ENCODE measurements at regions not wholly inside any gene's neighbourhood (a gene's known extent, or its start where the extent isn't known, plus 50 kb on each side); places are given as distances from the start of the nearest gene placed in this dataset.
A peak's percentile ranks its signal among the peaks of the same experiment; 100 is the strongest.

GRCh38 chr7:12851841-12852240 lies 164.4 kb downstream of the ARL4A start:
- in situ Hi-C loops (cut with MboI; ENCODE audit: low pct_unique_long_range_greater_than_20kb in 2 of 9, low sequenced_read_pairs in 9 of 9, unreplicated experiment in 9 of 9): no loop called here
- ATAC-seq (replicated peaks in 6 of 8): no peak
- 56 to 100% (median 86%) methylated on average over 1 to 3 of the region's 3 CpGs for WGBS, 10 experiments
- no peak overlapping the region for H3K4me3 ChIP-seq
- no peak overlapping the region for H3K27ac ChIP-seq
- H3K4me1 ChIP-seq (replicated peaks in 1 of 2): no peaks in the 10 kb centered on the region

GRCh38 chr7:12855036-12855435 lies 167.6 kb downstream of the ARL4A start:
- 33 to 100% (median 80%) methylated on average over 1 to 4 of the region's 4 CpGs for WGBS, 10 experiments
- ATAC-seq (replicated peaks in 6 of 8): no peak
- H3K4me3 ChIP-seq: no peak overlapping the region
- no peak overlapping the region for H3K27ac ChIP-seq
- no peaks in the 10 kb centered on the region for H3K4me1 ChIP-seq (replicated peaks in 1 of 2)
- in situ Hi-C loops (cut with MboI; ENCODE audit: low pct_unique_long_range_greater_than_20kb in 2 of 9, low sequenced_read_pairs in 9 of 9, unreplicated experiment in 9 of 9): no loop called here

DNA sequence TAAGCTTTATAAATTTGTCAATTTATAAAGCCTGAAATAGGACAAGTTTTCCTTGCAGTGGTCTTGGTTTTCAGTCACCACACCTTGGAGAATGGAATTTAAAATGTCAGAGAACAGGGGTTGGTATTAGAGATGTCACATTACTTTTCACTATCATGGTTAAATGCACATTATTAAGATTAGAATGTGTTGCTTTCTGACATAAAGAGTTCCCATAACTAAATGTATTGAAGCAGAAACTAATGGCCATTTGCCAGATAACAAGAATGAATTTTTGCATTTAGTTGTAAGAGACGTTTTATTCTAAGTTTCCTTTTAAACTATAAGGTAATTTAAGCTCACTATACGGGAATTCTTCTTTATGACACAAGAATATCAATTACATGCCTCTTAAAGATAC lies 172.3 kb downstream of the ARL4A start:
- in situ Hi-C loops (cut with MboI; ENCODE audit: low pct_unique_long_range_greater_than_20kb in 2 of 9, low sequenced_read_pairs in 9 of 9, unreplicated experiment in 9 of 9): no loop called here
- WGBS, 10 experiments: 13 to 90% (median 84%) methylated on average over 2 of the region's 2 CpGs; no CpG with 5 or more reads in 4 of the 10 experiments
- Histone ChIP-seq H3K4me3 (no peak overlapping the region), H3K27ac (no peak overlapping the region), H3K4me1 (replicated peaks in 1 of 2) (no peaks in the 10 kb centered on the region)
- ATAC-seq (replicated peaks in 6 of 8): no peak

GRCh38 chr7:12861070-12861469 lies 173.6 kb downstream of the ARL4A start:
- in situ Hi-C loops (cut with MboI; ENCODE audit: low pct_unique_long_range_greater_than_20kb in 2 of 9, low sequenced_read_pairs in 9 of 9, unreplicated experiment in 9 of 9): no loop called here
- Histone ChIP-seq H3K4me1 (replicated peaks in 1 of 2) (no peaks in the 10 kb centered on the region), H3K4me3 (no peak overlapping the region), H3K27ac (no peak overlapping the region)
- peak in 1 of 8 experiments; percentile 24 for ATAC-seq (replicated peaks in 6 of 8)
- WGBS, 10 experiments: 17 to 100% (median 53%) methylated on average over 1 to 3 of the region's 3 CpGs; no CpG with 5 or more reads in 3 of the 10 experiments

DNA sequence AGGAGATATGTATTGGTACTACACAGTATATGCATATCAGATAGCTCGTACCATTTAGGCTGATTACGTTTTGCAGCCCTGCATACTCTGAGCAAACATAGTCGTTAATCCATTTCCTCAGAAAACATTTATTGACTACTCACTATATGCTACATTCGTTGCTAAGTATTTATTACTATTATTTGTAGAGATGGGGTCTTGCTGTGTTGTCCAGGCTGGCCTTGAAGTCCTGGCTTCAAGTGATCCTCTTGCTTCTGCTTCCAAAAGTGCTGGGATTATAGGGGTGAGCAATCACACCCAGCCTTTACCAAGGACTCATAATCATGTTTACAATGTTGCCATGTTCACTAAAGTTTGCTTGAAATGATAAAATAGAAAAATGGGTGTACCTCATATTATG lies 174.7 kb downstream of the ARL4A start:
- Histone ChIP-seq H3K27ac (no peak overlapping the region), H3K4me1 (replicated peaks in 1 of 2) (no peaks in the 10 kb centered on the region), H3K4me3 (no peak overlapping the region)
- 15 to 100% (median 50%) methylated on average over 2 to 4 of the region's 4 CpGs; no CpG with 5 or more reads in 3 of the 10 experiments for WGBS, 10 experiments
- ATAC-seq (replicated peaks in 6 of 8): no peak
- in situ Hi-C loops (cut with MboI; ENCODE audit: low pct_unique_long_range_greater_than_20kb in 2 of 9, low sequenced_read_pairs in 9 of 9, unreplicated experiment in 9 of 9): no loop called here

DNA sequence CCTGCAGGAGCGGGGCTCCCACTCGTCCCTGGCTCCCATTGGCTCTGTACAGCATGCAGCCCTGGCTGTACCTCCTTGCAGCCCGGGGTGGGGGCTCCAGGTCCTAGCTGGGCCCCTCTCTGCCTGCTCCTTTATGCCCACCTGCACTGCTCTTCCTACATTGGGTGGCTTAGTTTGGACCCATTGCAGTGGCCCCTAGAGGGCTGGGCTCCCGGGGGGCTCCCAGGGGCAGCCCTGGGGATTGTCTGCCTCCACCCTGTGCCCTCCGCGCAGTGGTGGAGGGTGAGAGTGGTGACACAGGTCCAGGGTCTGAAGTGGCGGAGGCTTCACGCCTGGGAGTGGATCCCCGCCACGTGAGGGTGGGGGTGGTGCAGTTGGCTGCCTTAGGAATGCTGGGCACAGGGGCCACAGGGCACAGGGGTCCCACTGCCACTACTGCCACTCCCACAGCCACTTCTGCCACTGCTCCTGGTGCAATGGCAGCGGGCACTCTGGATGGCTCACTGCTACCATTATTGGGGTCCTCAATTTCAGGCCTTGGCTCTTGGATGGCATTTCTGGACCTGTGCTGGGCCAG lies 177.1 kb downstream of the ARL4A start:
- in situ Hi-C loops (cut with MboI; ENCODE audit: low pct_unique_long_range_greater_than_20kb in 2 of 9, low sequenced_read_pairs in 9 of 9, unreplicated experiment in 9 of 9): no loop called here
- Histone ChIP-seq H3K4me1 (replicated peaks in 1 of 2) (no peaks in the 10 kb centered on the region), H3K27ac (no peak overlapping the region), H3K4me3 (no peak overlapping the region)
- no peak for ATAC-seq (replicated peaks in 6 of 8)
- 60 to 95% methylated on average over 1 to 4 of the region's 11 CpGs; no CpG with 5 or more reads in 8 of the 10 experiments for WGBS, 10 experiments

GRCh38 chr7:12865593-12865992 lies 178.2 kb downstream of the ARL4A start:
- Histone ChIP-seq H3K27ac (no peak overlapping the region), H3K4me1 (replicated peaks in 1 of 2) (no peaks in the 10 kb centered on the region), H3K4me3 (no peak overlapping the region)
- ATAC-seq (replicated peaks in 6 of 8): no peak
- WGBS, 10 experiments: 40 to 100% (median 94%) methylated on average over 1 to 2 of the region's 2 CpGs; no CpG with 5 or more reads in 5 of the 10 experiments
- in situ Hi-C loops (cut with MboI; ENCODE audit: low pct_unique_long_range_greater_than_20kb in 2 of 9, low sequenced_read_pairs in 9 of 9, unreplicated experiment in 9 of 9): no loop called here

GRCh38 chr7:12866207-12866606 lies 178.8 kb downstream of the ARL4A start:
- Histone ChIP-seq H3K4me1 (replicated peaks in 1 of 2) (no peaks in the 10 kb centered on the region), H3K4me3 (no peak overlapping the region), H3K27ac (no peak overlapping the region)
- in situ Hi-C loops (cut with MboI; ENCODE audit: low pct_unique_long_range_greater_than_20kb in 2 of 9, low sequenced_read_pairs in 9 of 9, unreplicated experiment in 9 of 9): no loop called here
- ATAC-seq (replicated peaks in 6 of 8): no peak
- 29 to 72% (median 65%) methylated on average over 2 to 4 of the region's 4 CpGs; no CpG with 5 or more reads in 1 of the 10 experiments for WGBS, 10 experiments

DNA sequence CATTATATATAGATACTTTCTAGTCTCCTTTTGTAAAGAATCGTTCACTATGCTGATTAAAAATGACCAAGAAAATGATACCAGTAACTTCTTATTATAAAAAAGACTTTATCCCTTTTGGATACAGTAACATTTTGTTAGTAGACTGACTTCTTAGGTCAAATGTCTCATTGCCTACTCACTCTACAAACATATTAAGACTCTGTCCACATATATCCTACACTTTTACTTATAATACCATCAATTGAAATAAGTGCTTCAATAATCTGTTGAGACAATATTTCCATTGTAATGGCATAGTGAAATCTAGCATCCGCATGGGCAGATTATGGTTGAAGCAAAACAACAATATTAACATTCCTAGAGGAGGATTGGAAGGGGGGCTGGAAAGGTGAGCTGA lies 180.6 kb downstream of the ARL4A start:
- ATAC-seq (replicated peaks in 6 of 8): no peak

GRCh38 chr7:12870219-12870618 lies 182.8 kb downstream of the ARL4A start:
- in situ Hi-C loops (cut with MboI; ENCODE audit: low pct_unique_long_range_greater_than_20kb in 2 of 9, low sequenced_read_pairs in 9 of 9, unreplicated experiment in 9 of 9): no loop called here
- ATAC-seq (replicated peaks in 6 of 8): no peak
- H3K27ac ChIP-seq: no peak overlapping the region
- 44 to 100% (median 94%) methylated on average over 1 of the region's 1 CpG for WGBS, 10 experiments
- H3K4me3 ChIP-seq: no peak overlapping the region
- H3K4me1 ChIP-seq (replicated peaks in 1 of 2): no peaks in the 10 kb centered on the region

More for the DNA sequence above, 180.6 kb downstream of the ARL4A start:
- Histone ChIP-seq H3K27ac (no peak overlapping the region), H3K4me1 (replicated peaks in 1 of 2) (no peaks in the 10 kb centered on the region), H3K4me3 (no peak overlapping the region)
- 29 to 100% (median 90%) methylated on average over 1 to 2 of the region's 2 CpGs; no CpG with 5 or more reads in 1 of the 10 experiments for WGBS, 10 experiments
- in situ Hi-C loops (cut with MboI; ENCODE audit: low pct_unique_long_range_greater_than_20kb in 2 of 9, low sequenced_read_pairs in 9 of 9, unreplicated experiment in 9 of 9): no loop called here

GRCh38 chr7:12872487-12872886 lies 185.1 kb downstream of the ARL4A start:
- no peak for ATAC-seq (replicated peaks in 6 of 8)
- in situ Hi-C loops (cut with MboI; ENCODE audit: low pct_unique_long_range_greater_than_20kb in 2 of 9, low sequenced_read_pairs in 9 of 9, unreplicated experiment in 9 of 9): no loop called here
- Histone ChIP-seq H3K4me1 (replicated peaks in 1 of 2) (no peaks in the 10 kb centered on the region), H3K4me3 (no peak overlapping the region), H3K27ac (no peak overlapping the region)
- 60 to 100% (median 90%) methylated on average over 1 to 6 of the region's 6 CpGs for WGBS, 10 experiments

DNA sequence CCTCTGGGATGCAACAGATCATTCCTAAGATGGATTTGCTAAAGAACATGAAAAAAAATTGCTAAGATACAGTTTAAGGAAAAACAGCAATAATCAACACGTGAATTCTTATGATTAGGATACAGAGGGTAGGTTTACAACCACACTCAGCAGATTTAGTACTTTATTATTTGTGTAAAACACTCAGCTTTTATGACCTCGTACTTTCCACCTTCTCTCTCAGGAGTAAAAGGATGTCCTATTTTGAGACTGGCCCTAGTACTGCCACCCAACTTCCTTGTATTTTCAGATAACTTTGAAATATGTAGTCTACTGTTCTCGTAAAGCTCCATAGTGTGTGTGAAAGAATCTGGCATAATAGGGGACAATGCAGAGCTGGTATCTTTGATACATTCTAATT lies 186.1 kb downstream of the ARL4A start:
- Histone ChIP-seq H3K4me1 (replicated peaks in 1 of 2) (no peaks in the 10 kb centered on the region), H3K27ac (no peak overlapping the region), H3K4me3 (no peak overlapping the region)
- 0 to 100% (median 61%) methylated on average over 1 to 3 of the region's 3 CpGs for WGBS, 10 experiments
- no peak for ATAC-seq (replicated peaks in 6 of 8)
- in situ Hi-C loops (cut with MboI; ENCODE audit: low pct_unique_long_range_greater_than_20kb in 2 of 9, low sequenced_read_pairs in 9 of 9, unreplicated experiment in 9 of 9): no loop called here

DNA sequence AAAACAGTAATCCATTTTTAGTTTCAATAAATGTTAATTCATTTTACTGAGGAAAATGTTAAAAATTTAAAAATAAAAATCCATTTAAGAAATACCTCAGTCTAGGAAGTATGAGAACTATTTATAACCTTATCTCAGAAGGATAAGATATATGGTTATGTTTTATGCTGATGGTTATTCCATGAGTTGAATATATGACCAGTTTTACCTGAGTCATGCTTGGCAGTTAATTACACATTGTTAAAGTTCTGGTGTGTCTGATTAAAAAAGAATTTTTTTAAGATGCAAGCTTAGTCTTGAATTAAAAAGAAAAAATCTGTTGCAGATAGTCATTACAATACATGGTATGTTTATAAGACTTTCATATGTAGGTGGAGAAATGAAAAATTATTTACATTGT lies 191.7 kb downstream of the ARL4A start:
- ATAC-seq (replicated peaks in 6 of 8): no peak
- in situ Hi-C loops (cut with MboI; ENCODE audit: low pct_unique_long_range_greater_than_20kb in 2 of 9, low sequenced_read_pairs in 9 of 9, unreplicated experiment in 9 of 9): no loop called here
- H3K4me1 ChIP-seq (replicated peaks in 1 of 2): no peaks in the 10 kb centered on the region
- H3K4me3 ChIP-seq: no peak overlapping the region
- H3K27ac ChIP-seq: no peak overlapping the region

DNA sequence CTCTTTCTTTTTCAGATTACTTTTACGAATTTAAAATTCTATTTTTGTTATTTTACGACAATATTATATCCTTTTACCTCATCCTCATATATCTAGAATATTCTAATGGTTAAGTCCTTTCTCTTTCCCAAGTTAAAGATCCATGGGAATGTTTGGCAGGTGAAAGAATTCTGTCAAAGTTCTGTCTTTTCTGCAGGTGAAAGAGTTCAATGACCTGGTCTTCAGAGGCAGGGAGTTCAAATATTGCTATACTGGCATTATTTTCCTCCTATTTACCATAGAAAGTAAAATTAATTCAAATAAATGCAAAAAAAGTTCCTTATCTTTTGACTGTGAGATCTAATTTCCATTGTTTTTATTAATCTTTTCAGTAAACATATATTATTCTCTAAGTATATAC lies 194.3 kb downstream of the ARL4A start:
- H3K27ac ChIP-seq: no peak overlapping the region
- in situ Hi-C loops (cut with MboI; ENCODE audit: low pct_unique_long_range_greater_than_20kb in 2 of 9, low sequenced_read_pairs in 9 of 9, unreplicated experiment in 9 of 9): no loop called here
- H3K4me3 ChIP-seq: no peak overlapping the region
- no peak for ATAC-seq (replicated peaks in 6 of 8)
- WGBS, 10 experiments: 46 to 100% (median 93%) methylated on average over 2 of the region's 2 CpGs
- no peaks in the 10 kb centered on the region for H3K4me1 ChIP-seq (replicated peaks in 1 of 2)

All from motor neuron (in vitro differentiated cells).